ENCODE measurements at regions not wholly inside any gene's neighbourhood (a gene's known extent, or its start where the extent isn't known, plus 50 kb on each side); places are given as distances from the start of the nearest gene placed in this dataset.

DNA sequence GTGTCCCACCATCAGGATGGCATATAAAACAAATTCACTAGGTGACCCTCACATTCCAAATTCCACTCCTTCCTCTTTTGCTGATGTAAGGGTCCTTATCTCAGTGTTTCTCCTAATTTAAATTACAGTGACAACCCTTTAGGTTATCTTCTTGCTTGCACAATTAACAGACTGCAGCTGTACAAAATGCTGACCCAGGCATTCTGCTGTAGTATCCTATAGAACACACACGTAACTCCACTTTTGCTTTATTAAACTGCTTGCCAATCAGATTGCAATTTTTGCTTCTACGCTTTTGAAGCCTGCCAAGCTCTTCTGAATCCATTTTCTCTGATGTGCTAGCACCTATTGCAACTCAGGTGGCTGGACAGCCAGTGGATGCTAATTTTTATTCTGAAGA lies 950.3 kb downstream of the TFAP2A start:
- TF ChIP-seq GATA2 (IDR thresholded peaks at IDR 0.05; ENCODE audit: low read depth, low read length) (no peak), GATA3 (IDR thresholded peaks at IDR 0.05; ENCODE audit: low read depth, low read length) (no peak)

Measured in SH-SY5Y (cell line).